HL-60 (cell line): ENCODE measurements at regions not wholly inside any gene's neighbourhood (a gene's known extent, or its start where the extent isn't known, plus 50 kb on each side); places are given as distances from the start of the nearest gene placed in this dataset.

ENCODE experiments used
- DNase-seq, 2 experiments: peaks; one replicate each; pipeline ENCODE4 v3.0.0-alpha.2; 2010 to 2020; ENCODE audit warnings: low read depth in 1 of 2, low spot score in 1 of 2
- H3K27ac ChIP-seq: fragments of 250-450 bp; sonication (Bioruptor Pico); replicated peaks from 2 replicates; pipeline ENCODE4 v1.5.1; 2020; ENCODE audit warnings: mild to moderate bottlenecking, moderate library complexity
- H3K27me3 ChIP-seq: fragments of 250-450 bp; sonication (Bioruptor Pico); 2 replicates; pipeline ENCODE4 v1.5.1; 2021; ENCODE audit warnings: mild to moderate bottlenecking, moderate library complexity; ENCODE audit not compliant: insufficient read depth, poor library complexity, severe bottlenecking
- H3K4me3 ChIP-seq: replicated peaks from 2 replicates; pipeline ENCODE4 v1.5.1; 2011; ENCODE audit warnings: mild to moderate bottlenecking, control low read depth, low read length; ENCODE audit not compliant: insufficient read depth
- GABPA ChIP-seq: IDR thresholded peaks from 2 replicates; pipeline ENCODE4 v1.6.1; 2012; ENCODE audit warnings: low read depth
- POLR2AphosphoS5 ChIP-seq: IDR thresholded peaks from 2 replicates; pipeline ENCODE4 v1.6.1; 2012; ENCODE audit warnings: low read depth
- SPI1 ChIP-seq: IDR thresholded peaks from 2 replicates; pipeline ENCODE4 v1.6.1; 2012; ENCODE audit warnings: low read depth, mild to moderate bottlenecking, borderline replicate concordance
- TF ChIP-seq, protein P1 (sequence below): IDR thresholded peaks from one replicate; pipeline ENCODE4 v1.5.1; 2011; ENCODE audit warnings: low read length, control low read depth, inconsistent platforms; ENCODE audit not compliant: insufficient read depth
- TF ChIP-seq, protein P2 (sequence below): IDR thresholded peaks from 2 replicates; pipeline ENCODE4 v1.6.1; 2012; ENCODE audit warnings: low read depth; ENCODE audit not compliant: insufficient replicate concordance

DNA sequence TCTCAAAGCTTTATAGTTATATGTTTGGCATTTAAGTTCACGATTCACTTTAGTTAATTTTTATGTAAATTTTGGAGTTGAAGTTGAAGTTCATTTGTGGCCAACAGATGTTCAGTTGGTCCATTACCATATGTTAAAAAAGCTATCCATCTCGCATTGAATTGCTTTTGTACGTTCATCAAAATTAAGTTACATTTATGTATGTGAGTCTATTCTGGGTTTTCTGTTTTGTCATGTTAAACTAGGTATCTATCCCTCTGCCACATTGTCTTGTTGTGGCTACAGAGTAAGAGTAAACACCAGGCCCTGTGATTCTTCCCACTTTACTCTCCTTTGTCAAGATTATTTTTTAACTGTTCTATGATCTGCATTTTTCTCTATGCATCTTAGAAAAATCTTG lies 237.3 kb downstream of the BMP2 start:
- Histone ChIP-seq H3K27me3 (no peaks in the 10 kb centered on the region), H3K4me3 (no peak overlapping the region), H3K27ac (no peak overlapping the region)
- no peak for DNase-seq
- TF ChIP-seq GABPA (no peak), SPI1 (no peak), POLR2AphosphoS5 (no peak)
- TF ChIP-seq, protein P1, sequence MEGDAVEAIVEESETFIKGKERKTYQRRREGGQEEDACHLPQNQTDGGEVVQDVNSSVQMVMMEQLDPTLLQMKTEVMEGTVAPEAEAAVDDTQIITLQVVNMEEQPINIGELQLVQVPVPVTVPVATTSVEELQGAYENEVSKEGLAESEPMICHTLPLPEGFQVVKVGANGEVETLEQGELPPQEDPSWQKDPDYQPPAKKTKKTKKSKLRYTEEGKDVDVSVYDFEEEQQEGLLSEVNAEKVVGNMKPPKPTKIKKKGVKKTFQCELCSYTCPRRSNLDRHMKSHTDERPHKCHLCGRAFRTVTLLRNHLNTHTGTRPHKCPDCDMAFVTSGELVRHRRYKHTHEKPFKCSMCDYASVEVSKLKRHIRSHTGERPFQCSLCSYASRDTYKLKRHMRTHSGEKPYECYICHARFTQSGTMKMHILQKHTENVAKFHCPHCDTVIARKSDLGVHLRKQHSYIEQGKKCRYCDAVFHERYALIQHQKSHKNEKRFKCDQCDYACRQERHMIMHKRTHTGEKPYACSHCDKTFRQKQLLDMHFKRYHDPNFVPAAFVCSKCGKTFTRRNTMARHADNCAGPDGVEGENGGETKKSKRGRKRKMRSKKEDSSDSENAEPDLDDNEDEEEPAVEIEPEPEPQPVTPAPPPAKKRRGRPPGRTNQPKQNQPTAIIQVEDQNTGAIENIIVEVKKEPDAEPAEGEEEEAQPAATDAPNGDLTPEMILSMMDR = no peak
- TF ChIP-seq, protein P2, sequence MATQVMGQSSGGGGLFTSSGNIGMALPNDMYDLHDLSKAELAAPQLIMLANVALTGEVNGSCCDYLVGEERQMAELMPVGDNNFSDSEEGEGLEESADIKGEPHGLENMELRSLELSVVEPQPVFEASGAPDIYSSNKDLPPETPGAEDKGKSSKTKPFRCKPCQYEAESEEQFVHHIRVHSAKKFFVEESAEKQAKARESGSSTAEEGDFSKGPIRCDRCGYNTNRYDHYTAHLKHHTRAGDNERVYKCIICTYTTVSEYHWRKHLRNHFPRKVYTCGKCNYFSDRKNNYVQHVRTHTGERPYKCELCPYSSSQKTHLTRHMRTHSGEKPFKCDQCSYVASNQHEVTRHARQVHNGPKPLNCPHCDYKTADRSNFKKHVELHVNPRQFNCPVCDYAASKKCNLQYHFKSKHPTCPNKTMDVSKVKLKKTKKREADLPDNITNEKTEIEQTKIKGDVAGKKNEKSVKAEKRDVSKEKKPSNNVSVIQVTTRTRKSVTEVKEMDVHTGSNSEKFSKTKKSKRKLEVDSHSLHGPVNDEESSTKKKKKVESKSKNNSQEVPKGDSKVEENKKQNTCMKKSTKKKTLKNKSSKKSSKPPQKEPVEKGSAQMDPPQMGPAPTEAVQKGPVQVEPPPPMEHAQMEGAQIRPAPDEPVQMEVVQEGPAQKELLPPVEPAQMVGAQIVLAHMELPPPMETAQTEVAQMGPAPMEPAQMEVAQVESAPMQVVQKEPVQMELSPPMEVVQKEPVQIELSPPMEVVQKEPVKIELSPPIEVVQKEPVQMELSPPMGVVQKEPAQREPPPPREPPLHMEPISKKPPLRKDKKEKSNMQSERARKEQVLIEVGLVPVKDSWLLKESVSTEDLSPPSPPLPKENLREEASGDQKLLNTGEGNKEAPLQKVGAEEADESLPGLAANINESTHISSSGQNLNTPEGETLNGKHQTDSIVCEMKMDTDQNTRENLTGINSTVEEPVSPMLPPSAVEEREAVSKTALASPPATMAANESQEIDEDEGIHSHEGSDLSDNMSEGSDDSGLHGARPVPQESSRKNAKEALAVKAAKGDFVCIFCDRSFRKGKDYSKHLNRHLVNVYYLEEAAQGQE = no peak

- no peak overlapping the region for H3K4me3 ChIP-seq
- DNase-seq = no peak
- no peak overlapping the region for H3K27ac ChIP-seq
- TF ChIP-seq, protein P2 = no peak
- TF ChIP-seq, protein P1 = no peak
- TF ChIP-seq POLR2AphosphoS5 = no peak
- TF ChIP-seq SPI1 = no peak
- peaks cover 2% of the 10 kb centered on the region for H3K27me3 ChIP-seq
These were observed 243.0 kb downstream of the BMP2 start for GRCh38 chr20:7010527-7010926.

GRCh38 chr20:7015257-7015656 lies 247.8 kb downstream of the BMP2 start:
- TF ChIP-seq POLR2AphosphoS5 (no peak), SPI1 (no peak), GABPA (no peak)
- TF ChIP-seq, protein P1 = no peak
- TF ChIP-seq, protein P2 = no peak
- peaks cover 2% of the 10 kb centered on the region for H3K27me3 ChIP-seq
- H3K27ac ChIP-seq = no peak overlapping the region
- no peak overlapping the region for H3K4me3 ChIP-seq
- no peak for DNase-seq
